H1 (cell line): ENCODE measurements at regions not wholly inside any gene's neighbourhood (a gene's known extent, or its start where the extent isn't known, plus 50 kb on each side); places are given as distances from the start of the nearest gene placed in this dataset.

ENCODE experiments used
- CTCF ChIA-PET: fragments of 300-600 bp; sonication (Branson Sonifier 250); formaldehyde crosslinking; loops from one replicate; lab custom pipeline; 2021; ENCODE audit not compliant: partially characterized antibody; lab: Charles Lee
- POLR2A ChIA-PET: fragments of 300-600 bp; sonication (Branson Sonifier 250); formaldehyde crosslinking; loops from one replicate; lab custom pipeline; 2021; ENCODE audit warnings: inconsistent platforms; ENCODE audit not compliant: partially characterized antibody; lab: Charles Lee
- DNase-seq, 2 experiments: peaks; one replicate each; pipeline versions ENCODE4 v3.0.0 to v3.0.0-alpha.2; 2010 to 2022; ENCODE audit warnings: low spot score in 2 of 2, low read depth in 1 of 2, mixed read lengths in 1 of 2
- FAIRE-seq: peaks from 2 replicates; lab custom pipeline; 2011; peaks lifted over from hg19 to GRCh38; lab: Jason Lieb, UNC
- H2AFZ ChIP-seq: 2 replicates; pipeline ENCODE4 v1.8.1; 2012; ENCODE audit warnings: low read length, inconsistent platforms
- H2AK5ac ChIP-seq: 2 replicates; pipeline ENCODE4 v1.6.1; 2013; ENCODE audit warnings: low read depth, low read length
- H2BK120ac ChIP-seq: replicated peaks from 2 replicates; pipeline ENCODE3; 2013; ENCODE audit warnings: low read depth, low read length, inconsistent platforms
- H2BK12ac ChIP-seq: 2 replicates; pipeline ENCODE4 v1.6.1; 2013; ENCODE audit warnings: low read depth, low read length
- H2BK15ac ChIP-seq: 2 replicates; pipeline ENCODE4 v1.6.1; 2013; ENCODE audit warnings: low read length
- H2BK20ac ChIP-seq: 2 replicates; pipeline ENCODE4 v1.6.1; 2013; ENCODE audit warnings: low read length
- H2BK5ac ChIP-seq: 2 replicates; pipeline ENCODE4 v1.6.1; 2013; ENCODE audit warnings: low read depth, low read length
- H3K14ac ChIP-seq: 2 replicates; pipeline ENCODE4 v1.6.1; 2013; ENCODE audit warnings: inconsistent platforms; ENCODE audit not compliant: insufficient read length
- H3K18ac ChIP-seq: 2 replicates; pipeline ENCODE4 v1.6.1; 2013; ENCODE audit warnings: low read length; ENCODE audit errors: extremely low read depth
- H3K23ac ChIP-seq: 2 replicates; pipeline ENCODE4 v1.6.1; 2013; ENCODE audit warnings: inconsistent platforms; ENCODE audit not compliant: insufficient read length
- H3K23me2 ChIP-seq: 2 replicates; pipeline ENCODE4 v1.6.1; 2013; ENCODE audit warnings: low read depth, low read length
- H3K27ac ChIP-seq: 2 replicates; pipeline ENCODE4 v1.6.1; 2011; ENCODE audit warnings: low read depth, low read length, inconsistent platforms
- H3K27me3 ChIP-seq, 4 experiments: replicated peaks in 1 of 4; 1 replicate in 1 of 4; 2 replicates in 3 of 4; pipeline versions ENCODE4 v1.6.1 to v1.8.1; 2011 to 2013; ENCODE audit warnings: low read length in 3 of 4, mild to moderate bottlenecking in 3 of 4, inconsistent platforms in 2 of 4, mixed read lengths in 2 of 4, moderate library complexity in 1 of 4; ENCODE audit not compliant: control insufficient read depth in 3 of 4, insufficient read depth in 3 of 4; ENCODE audit errors: extremely low read depth in 1 of 4
- H3K36me3 ChIP-seq, 4 experiments: 2 replicates each; pipeline versions ENCODE4 v1.6.1 to v1.8.1; 2011 to 2013; ENCODE audit warnings: mild to moderate bottlenecking in 4 of 4, low read length in 3 of 4, moderate library complexity in 2 of 4, control low read depth in 1 of 4, inconsistent platforms in 1 of 4; ENCODE audit not compliant: insufficient read depth in 4 of 4, control insufficient read depth in 2 of 4
- H3K4ac ChIP-seq: replicated peaks from 2 replicates; pipeline ENCODE3; 2013; ENCODE audit warnings: low read length, low read depth, mixed read lengths, inconsistent platforms; ENCODE audit not compliant: insufficient read length
- H3K4me1 ChIP-seq, 4 experiments: replicated peaks in 1 of 4; 1 replicate in 1 of 4; 2 replicates in 3 of 4; pipeline versions ENCODE4 v1.6.1 to v1.8.1; 2011 to 2013; ENCODE audit warnings: low read length in 3 of 4, inconsistent platforms in 2 of 4, mixed read lengths in 1 of 4; ENCODE audit not compliant: insufficient read depth in 4 of 4, control insufficient read depth in 3 of 4
- H3K4me2 ChIP-seq, 2 experiments: 2 replicates each; pipeline versions ENCODE4 v1.6.1 to v1.8.1; 2011 to 2013; ENCODE audit warnings: low read depth in 2 of 2, low read length in 2 of 2, control low read depth in 1 of 2, inconsistent platforms in 1 of 2, mild to moderate bottlenecking in 1 of 2; ENCODE audit not compliant: insufficient read depth in 1 of 2
- H3K4me3 ChIP-seq, 4 experiments: fragments of 200-600, 300-600 bp in 1 of 4; sonication (generic), shearing (Covaris generic), sonication (Bioruptor Twin) in 1 of 4; 2 replicates each; pipeline versions ENCODE4 v1.5.1 to v1.8.1; 2011 to 2016; ENCODE audit warnings: low read length in 4 of 4, low read depth in 3 of 4, control low read depth in 2 of 4, inconsistent platforms in 2 of 4, mild to moderate bottlenecking in 2 of 4, mixed read lengths in 1 of 4, moderate library complexity in 1 of 4; ENCODE audit not compliant: insufficient read depth in 2 of 4; ENCODE audit errors: extremely low read depth in 1 of 4
- H3K56ac ChIP-seq: replicated peaks from 2 replicates; pipeline ENCODE3; 2013; ENCODE audit warnings: low read depth, mild to moderate bottlenecking, mixed read lengths, low read length, inconsistent platforms; ENCODE audit not compliant: insufficient read length
- H3K79me1 ChIP-seq: 2 replicates; pipeline ENCODE4 v1.6.1; 2013; ENCODE audit warnings: low read depth, low read length, control low read depth
- H3K79me2 ChIP-seq, 2 experiments: 2 replicates each; pipeline versions ENCODE4 v1.6.1 to v1.8.1; 2012 to 2013; ENCODE audit warnings: low read length in 2 of 2, mild to moderate bottlenecking in 2 of 2, inconsistent platforms in 1 of 2; ENCODE audit not compliant: insufficient read depth in 2 of 2, control insufficient read depth in 1 of 2
- H3K9ac ChIP-seq, 4 experiments: replicated peaks in 1 of 4; 1 replicate in 1 of 4; 2 replicates in 3 of 4; pipeline versions ENCODE4 v1.6.1 to v1.8.1; 2011 to 2013; ENCODE audit warnings: low read depth in 3 of 4, low read length in 3 of 4, control low read depth in 2 of 4, mild to moderate bottlenecking in 2 of 4, moderate library complexity in 2 of 4, inconsistent platforms in 1 of 4; ENCODE audit errors: extremely low read depth in 1 of 4
- H3K9me3 ChIP-seq, 2 experiments: 2 replicates each; pipeline versions ENCODE4 v1.6.1 to v1.8.1; 2012 to 2013; ENCODE audit warnings: mild to moderate bottlenecking in 2 of 2, moderate library complexity in 2 of 2, control low read depth in 1 of 2, inconsistent platforms in 1 of 2, low read depth in 1 of 2, low read length in 1 of 2, mixed read lengths in 1 of 2; ENCODE audit not compliant: insufficient read depth in 2 of 2
- H4K20me1 ChIP-seq, 2 experiments: replicated peaks in 1 of 2; 2 replicates each; pipeline versions ENCODE3 to v1.8.1; 2011 to 2013; ENCODE audit warnings: inconsistent platforms in 2 of 2, low read length in 2 of 2, mild to moderate bottlenecking in 1 of 2; ENCODE audit not compliant: insufficient read depth in 2 of 2, control insufficient read depth in 1 of 2
- H4K5ac ChIP-seq: 2 replicates; pipeline ENCODE4 v1.6.1; 2013; ENCODE audit warnings: low read length, low read depth, mixed read lengths, inconsistent platforms; ENCODE audit not compliant: insufficient read length
- H4K8ac ChIP-seq: 2 replicates; pipeline ENCODE4 v1.8.0; 2013; ENCODE audit warnings: mild to moderate bottlenecking, moderate library complexity, low read length, inconsistent platforms; ENCODE audit not compliant: insufficient read depth; ENCODE audit errors: extremely low read depth
- H4K91ac ChIP-seq: replicated peaks from 2 replicates; pipeline ENCODE3; 2013; ENCODE audit warnings: low read length, mixed read lengths, inconsistent platforms; ENCODE audit not compliant: insufficient read length
- ASH2L ChIP-seq: fragments of 200-600, 300-600 bp; sonication (generic); IDR thresholded peaks from one replicate; pipeline ENCODE4 v1.7.1; 2017; ENCODE audit warnings: low read length
- CBX5 ChIP-seq: fragments of 300-800, 300-1000 bp; sonication (generic); IDR thresholded peaks from 2 replicates; pipeline ENCODE4 v1.7.1; 2016; ENCODE audit warnings: antibody characterized with exemption, low read length, low read depth
- CHD1 ChIP-seq: IDR thresholded peaks from 2 replicates; pipeline ENCODE4 v1.6.1; 2012; ENCODE audit warnings: low read depth, low read length, improper control_type of control experiment
- EZH2 ChIP-seq: fragments of 200-600 bp; sonication (generic); IDR thresholded peaks from 2 replicates; pipeline ENCODE4 v1.7.1; 2012; ENCODE audit warnings: low read depth, mild to moderate bottlenecking, moderate library complexity, low read length, inconsistent platforms; ENCODE audit not compliant: severe bottlenecking
- GABPA ChIP-seq: IDR thresholded peaks from 2 replicates; pipeline ENCODE4 v1.6.1; 2011; ENCODE audit warnings: mild to moderate bottlenecking, low read length, moderate library complexity, borderline replicate concordance; ENCODE audit not compliant: insufficient read depth
- HDAC6 ChIP-seq: IDR thresholded peaks from one replicate; pipeline ENCODE4 v1.7.1; 2012; ENCODE audit warnings: low read depth, mild to moderate bottlenecking, inconsistent platforms, low read length, moderate library complexity
- PHF8 ChIP-seq: fragments of 200-600 bp; sonication (generic); conservative IDR thresholded peaks from 2 replicates; pipeline ENCODE4 v1.7.1; 2012; ENCODE audit warnings: low read depth, mild to moderate bottlenecking, inconsistent platforms, low read length, moderate library complexity
- SAP30 ChIP-seq: fragments of 300-600 bp; sonication (generic); IDR thresholded peaks from 2 replicates; pipeline ENCODE4 v1.7.1; 2012; ENCODE audit warnings: low read length, moderate library complexity, mild to moderate bottlenecking, inconsistent platforms; ENCODE audit not compliant: insufficient read depth, insufficient replicate concordance
- SIN3A ChIP-seq, 2 experiments: IDR thresholded peaks in 1 of 2; conservative IDR thresholded peaks in 1 of 2; 2 replicates each; pipeline ENCODE4 v1.6.1; 2011 to 2012; ENCODE audit warnings: low read length in 2 of 2, improper control_type of control experiment in 1 of 2, low read depth in 1 of 2, mild to moderate bottlenecking in 1 of 2
- SUZ12 ChIP-seq: fragments of 200-600 bp; sonication (generic); IDR thresholded peaks from 2 replicates; pipeline ENCODE4 v1.6.1; 2012; ENCODE audit warnings: mild to moderate bottlenecking, inconsistent platforms, low read length, moderate library complexity, mixed read lengths
- TAF1 ChIP-seq: IDR thresholded peaks from 2 replicates; pipeline ENCODE4 v1.6.1; 2011; ENCODE audit warnings: mild to moderate bottlenecking, low read depth, low read length
- TCF12 ChIP-seq: IDR thresholded peaks from 2 replicates; pipeline ENCODE4 v1.6.1; 2011; ENCODE audit warnings: low read depth, mild to moderate bottlenecking, low read length
- WGBS, 2 experiments: shearing (Covaris generic) in 1 of 2; methylation state at CpG; one replicate each; pipeline versions ENCODE4 v1.1.6 to v1.1.7; 2013 to 2015; ENCODE audit warnings: low lambda C conversion rate in 2 of 2, mixed read lengths in 2 of 2, inconsistent platforms in 1 of 2, low coverage in 1 of 2, missing lambda C conversion rate in 1 of 2; ENCODE audit not compliant: insufficient replicate concordance in 2 of 2, insufficient coverage in 1 of 2, insufficient read length in 1 of 2; ENCODE audit errors: extremely low coverage in 1 of 2, missing lambda C conversion rate in 1 of 2; 5-methylcytosine and 5-hydroxymethylcytosine counted together
- TF ChIP-seq, protein P1 (sequence below): IDR thresholded peaks from 2 replicates; pipeline ENCODE4 v1.6.1; 2012; ENCODE audit warnings: inconsistent platforms

DNA sequence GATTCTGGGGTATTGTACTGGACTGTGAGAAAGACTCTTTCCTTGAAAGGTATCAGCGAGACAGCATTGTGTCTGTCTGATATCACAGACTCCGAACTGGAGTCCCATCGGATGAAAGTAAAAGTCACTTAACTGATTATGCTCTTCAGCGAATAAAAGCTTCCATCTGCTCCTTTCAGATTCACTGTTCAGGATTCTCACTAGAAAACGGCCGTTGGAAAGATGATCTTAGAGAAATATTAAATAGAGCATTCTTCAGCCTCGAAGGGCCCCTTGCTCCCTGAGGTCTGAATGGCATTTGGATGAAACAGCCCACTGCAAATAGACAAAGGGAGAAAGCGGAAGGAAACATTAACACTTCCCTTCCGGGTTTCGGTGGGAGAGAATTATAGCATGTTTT lies 416.2 kb upstream of the PRKX start:
- Histone ChIP-seq H2BK120ac (no peak overlapping the region), H3K4me1 (no peaks in the 10 kb centered on the region), H3K14ac (no peak overlapping the region), H3K79me2 (no peaks in the 10 kb centered on the region), H3K23me2 (no peaks in the 10 kb centered on the region), H4K91ac (no peak overlapping the region), H3K4ac (no peak overlapping the region), H4K20me1 (no peaks in the 10 kb centered on the region), H2BK12ac (no peak overlapping the region), H2BK15ac (no peak overlapping the region), H2AK5ac (no peak overlapping the region), H4K5ac (no peak overlapping the region), H3K36me3 (no peaks in the 10 kb centered on the region), H3K9me3 (no peaks in the 10 kb centered on the region), H3K56ac (no peak overlapping the region), H3K27me3 (no peaks in the 10 kb centered on the region), H3K18ac (no peak overlapping the region), H3K23ac (no peak overlapping the region), H2BK20ac (no peak overlapping the region), H3K4me3 (no peak overlapping the region), H3K9ac (no peak overlapping the region), H3K27ac (no peak overlapping the region), H4K8ac (no peak overlapping the region), H2BK5ac (no peak overlapping the region), H3K4me2 (no peak overlapping the region), H2AFZ (no peak overlapping the region), H3K79me1 (no peaks in the 10 kb centered on the region)
- DNase-seq (no peak), FAIRE-seq (no peak)
- CTCF ChIA-PET, result no interaction called here
- 77% methylated on average over 9 of the region's 10 CpGs; no CpG with 5 or more reads in 1 of the 2 experiments for WGBS, 2 experiments
- POLR2A ChIA-PET, result no interaction called here
- TF ChIP-seq CBX5 (no peak), CHD1 (no peak), TAF1 (no peak), GABPA (no peak), HDAC6 (no peak), ASH2L (no peak), SAP30 (no peak), TCF12 (no peak), EZH2 (no peak), PHF8 (no peak), SIN3A (conservative IDR thresholded peaks at IDR 0.05 in 1 of 2, IDR thresholded peaks at IDR 0.05 in 1 of 2; ENCODE audit: low read depth in 1 of 2, low read length in 2 of 2) (no peak), SUZ12 (no peak)
- TF ChIP-seq, protein P1, sequence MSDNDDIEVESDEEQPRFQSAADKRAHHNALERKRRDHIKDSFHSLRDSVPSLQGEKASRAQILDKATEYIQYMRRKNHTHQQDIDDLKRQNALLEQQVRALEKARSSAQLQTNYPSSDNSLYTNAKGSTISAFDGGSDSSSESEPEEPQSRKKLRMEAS, result no peak
